ENCODE measurements at regions not wholly inside any gene's neighbourhood (a gene's known extent, or its start where the extent isn't known, plus 50 kb on each side); places are given as distances from the start of the nearest gene placed in this dataset.
A peak's percentile ranks its signal among the peaks of the same experiment; 100 is the strongest.
"Not testable (repeated sequence)": the region's sequence is repeated elsewhere in the genome, so short reads cannot be mapped to it uniquely, and the experiment has no call there.

GRCh38 chr7:84900215-84900614 lies 286.6 kb downstream of the SEMA3D start:
- no peak overlapping the region for H3K27ac ChIP-seq (replicated peaks; ENCODE audit: low read length)
- no CpG with 5 or more reads among the region's 3 CpGs for WGBS, 2 donors (ENCODE audit: extremely low coverage in 2 of 2, insufficient read length in 2 of 2, insufficient replicate concordance in 1 of 2)

GRCh38 chr7:84895563-84895962 lies 291.3 kb downstream of the SEMA3D start:
- no peak overlapping the region for H4K8ac ChIP-seq (ENCODE audit: low read depth, low read length)
- H3K18ac ChIP-seq (ENCODE audit: low read length), result no peak overlapping the region
- no peaks in the 10 kb centered on the region for H3K36me3 ChIP-seq (replicated peaks in 1 of 2; ENCODE audit: control insufficient read depth in 2 of 2, insufficient read depth in 2 of 2, low read length in 2 of 2)
- H4K91ac ChIP-seq (ENCODE audit: low read depth, low read length, poor library complexity), result no peak overlapping the region
- H3K23ac ChIP-seq (ENCODE audit: low read depth, low read length, poor library complexity), result no peak overlapping the region
- H3K9ac ChIP-seq (ENCODE audit: low read depth, low read length, poor library complexity), result no peak overlapping the region
- H2BK15ac ChIP-seq (ENCODE audit: low read length), result no peak overlapping the region
- no peak overlapping the region for H3K4me2 ChIP-seq (ENCODE audit: insufficient read depth, low read length, poor library complexity, severe bottlenecking)
- no peak overlapping the region for H3K4ac ChIP-seq (ENCODE audit: low read length)
- H3K27me3 ChIP-seq (ENCODE audit: control insufficient read depth in 3 of 3, insufficient read depth in 3 of 3, low read depth in 1 of 3, low read length in 3 of 3), result no peaks in the 10 kb centered on the region
- no peaks in the 10 kb centered on the region for H3K79me1 ChIP-seq (ENCODE audit: low read depth, low read length)
- H3K9me3 ChIP-seq (replicated peaks in 1 of 2; ENCODE audit: control insufficient read depth in 2 of 2, insufficient read depth in 1 of 2, low read depth in 1 of 2, low read length in 2 of 2), result no peaks in the 10 kb centered on the region
- H2BK5ac ChIP-seq (ENCODE audit: low read length), result no peak overlapping the region
- WGBS, 2 donors (ENCODE audit: extremely low coverage in 2 of 2, insufficient read length in 2 of 2, insufficient replicate concordance in 1 of 2), result no CpG with 5 or more reads among the region's 3 CpGs
- no peak overlapping the region for H3K27ac ChIP-seq (replicated peaks; ENCODE audit: low read length)
- H2BK120ac ChIP-seq (ENCODE audit: low read depth, low read length), result no peak overlapping the region
- DNase-seq (ENCODE audit: low spot score), result no peak
- no peak overlapping the region for H2BK12ac ChIP-seq (ENCODE audit: low read length)
- no peaks in the 10 kb centered on the region for H3K4me1 ChIP-seq (ENCODE audit: control insufficient read depth in 2 of 2, insufficient read depth in 1 of 2, low read depth in 1 of 2, low read length in 2 of 2)
- no peak overlapping the region for H2AFZ ChIP-seq (ENCODE audit: low read length)
- H3K4me3 ChIP-seq (ENCODE audit: low read length in 2 of 2), result no peak overlapping the region
- no peak overlapping the region for H2AK5ac ChIP-seq (ENCODE audit: low read depth, low read length)
- H3K14ac ChIP-seq (ENCODE audit: low read length), result no peak overlapping the region

More at GRCh38 chr7:84900215-84900614, 286.6 kb downstream of the SEMA3D start:
- H3K79me1 ChIP-seq (ENCODE audit: low read depth, low read length), result no peaks in the 10 kb centered on the region
- no peak overlapping the region for H3K18ac ChIP-seq (ENCODE audit: low read length)
- H2BK12ac ChIP-seq (ENCODE audit: low read length), result no peak overlapping the region
- H2AK5ac ChIP-seq (ENCODE audit: low read depth, low read length), result no peak overlapping the region
- H3K23ac ChIP-seq (ENCODE audit: low read depth, low read length, poor library complexity), result no peak overlapping the region
- H3K36me3 ChIP-seq (replicated peaks in 1 of 2; ENCODE audit: control insufficient read depth in 2 of 2, insufficient read depth in 2 of 2, low read length in 2 of 2), result no peaks in the 10 kb centered on the region
- no peak overlapping the region for H3K4me3 ChIP-seq (ENCODE audit: low read length in 2 of 2)
- H4K91ac ChIP-seq (ENCODE audit: low read depth, low read length, poor library complexity), result no peak overlapping the region
- H3K4me2 ChIP-seq (ENCODE audit: insufficient read depth, low read length, poor library complexity, severe bottlenecking), result no peak overlapping the region
- H3K4me1 ChIP-seq (ENCODE audit: control insufficient read depth in 2 of 2, insufficient read depth in 1 of 2, low read depth in 1 of 2, low read length in 2 of 2), result no peaks in the 10 kb centered on the region
- no peak overlapping the region for H2BK5ac ChIP-seq (ENCODE audit: low read length)
- no peaks in the 10 kb centered on the region for H3K9me3 ChIP-seq (replicated peaks in 1 of 2; ENCODE audit: control insufficient read depth in 2 of 2, insufficient read depth in 1 of 2, low read depth in 1 of 2, low read length in 2 of 2)
- no peak overlapping the region for H3K4ac ChIP-seq (ENCODE audit: low read length)
- no peak overlapping the region for H2BK15ac ChIP-seq (ENCODE audit: low read length)
- no peak overlapping the region for H3K9ac ChIP-seq (ENCODE audit: low read depth, low read length, poor library complexity)
- DNase-seq (ENCODE audit: low spot score), result no peak
- no peak overlapping the region for H3K14ac ChIP-seq (ENCODE audit: low read length)
- H2BK120ac ChIP-seq (ENCODE audit: low read depth, low read length), result no peak overlapping the region
- H2AFZ ChIP-seq (ENCODE audit: low read length), result peak overlapping the region; percentile 22
- no peak overlapping the region for H4K8ac ChIP-seq (ENCODE audit: low read depth, low read length)
- no peaks in the 10 kb centered on the region for H3K27me3 ChIP-seq (ENCODE audit: control insufficient read depth in 3 of 3, insufficient read depth in 3 of 3, low read depth in 1 of 3, low read length in 3 of 3)

DNA sequence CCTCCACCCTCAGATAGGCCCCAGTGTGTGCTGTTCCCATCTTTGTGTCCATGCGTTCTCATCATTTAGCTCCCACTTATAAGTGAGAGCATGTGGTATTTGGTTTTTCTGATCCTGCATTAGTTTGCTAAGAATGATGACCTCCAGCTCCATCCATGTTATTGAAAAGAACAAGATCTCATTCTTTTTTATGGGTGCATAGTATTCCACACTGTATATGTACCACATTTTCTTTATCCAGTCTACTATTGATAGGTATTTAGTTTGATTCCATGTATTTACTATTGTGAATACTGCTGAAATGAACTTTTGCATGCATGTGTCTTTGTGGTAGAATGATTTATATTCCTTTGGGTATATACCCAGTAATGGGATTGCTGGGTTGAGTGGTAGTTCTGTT lies 303.3 kb downstream of the SEMA3D start:
- not testable (repeated sequence) for H2AK5ac ChIP-seq (ENCODE audit: low read depth, low read length); H2BK12ac ChIP-seq (ENCODE audit: low read length); H3K27ac ChIP-seq (replicated peaks; ENCODE audit: low read length); H3K4me3 ChIP-seq (ENCODE audit: low read length in 2 of 2); H3K36me3 ChIP-seq (replicated peaks in 1 of 2; ENCODE audit: control insufficient read depth in 2 of 2, insufficient read depth in 2 of 2, low read length in 2 of 2); H3K79me1 ChIP-seq (ENCODE audit: low read depth, low read length); H2BK15ac ChIP-seq (ENCODE audit: low read length); DNase-seq (ENCODE audit: low spot score); H2BK5ac ChIP-seq (ENCODE audit: low read length); H4K91ac ChIP-seq (ENCODE audit: low read depth, low read length, poor library complexity); H3K14ac ChIP-seq (ENCODE audit: low read length); H2BK120ac ChIP-seq (ENCODE audit: low read depth, low read length); H3K4me2 ChIP-seq (ENCODE audit: insufficient read depth, low read length, poor library complexity, severe bottlenecking); H4K8ac ChIP-seq (ENCODE audit: low read depth, low read length); H3K27me3 ChIP-seq (ENCODE audit: control insufficient read depth in 3 of 3, insufficient read depth in 3 of 3, low read depth in 1 of 3, low read length in 3 of 3); H2AFZ ChIP-seq (ENCODE audit: low read length); H3K9me3 ChIP-seq (replicated peaks in 1 of 2; ENCODE audit: control insufficient read depth in 2 of 2, insufficient read depth in 1 of 2, low read depth in 1 of 2, low read length in 2 of 2); H3K4ac ChIP-seq (ENCODE audit: low read length); H3K23ac ChIP-seq (ENCODE audit: low read depth, low read length, poor library complexity); H3K4me1 ChIP-seq (ENCODE audit: control insufficient read depth in 2 of 2, insufficient read depth in 1 of 2, low read depth in 1 of 2, low read length in 2 of 2); H3K18ac ChIP-seq (ENCODE audit: low read length); H3K9ac ChIP-seq (ENCODE audit: low read depth, low read length, poor library complexity)
- WGBS, 2 donors (ENCODE audit: extremely low coverage in 2 of 2, insufficient read length in 2 of 2, insufficient replicate concordance in 1 of 2), result no CpG with 5 or more reads among the region's 1 CpG

DNA sequence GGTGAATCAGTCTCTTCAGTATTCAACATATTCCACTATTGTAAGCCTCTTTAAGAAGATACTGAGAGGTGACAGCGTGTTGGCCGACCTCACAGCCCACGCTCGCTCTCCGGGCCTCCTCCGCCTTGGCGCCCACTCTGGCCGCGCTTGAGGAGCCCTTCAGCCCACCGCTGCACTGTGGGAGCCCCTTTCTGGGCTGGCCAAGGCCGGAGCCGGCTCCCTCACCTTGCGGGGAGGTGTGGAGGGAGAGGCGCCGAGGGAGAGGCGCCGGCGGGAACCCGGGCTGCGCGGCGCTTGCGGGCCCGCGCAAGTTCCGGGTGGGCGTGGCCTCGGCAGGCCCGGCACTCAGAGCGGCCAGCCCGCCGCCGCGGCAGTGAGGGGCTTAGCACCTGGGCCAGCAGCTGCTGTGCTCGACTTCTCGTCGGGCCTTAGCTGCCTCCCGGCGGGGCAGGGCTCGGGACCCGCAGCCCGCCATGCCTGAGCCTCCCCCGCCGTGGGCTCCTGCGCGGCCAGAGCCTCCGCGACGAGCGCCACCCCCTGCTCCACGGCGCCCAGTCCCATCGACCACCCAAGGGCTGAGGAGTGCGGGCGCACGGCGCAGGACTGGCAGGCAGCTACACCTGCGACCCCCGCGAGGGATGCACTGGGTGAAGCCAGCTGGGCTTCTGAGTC lies 306.4 kb downstream of the SEMA3D start:
- H3K14ac ChIP-seq (ENCODE audit: low read length); H3K27me3 ChIP-seq (ENCODE audit: control insufficient read depth in 3 of 3, insufficient read depth in 3 of 3, low read depth in 1 of 3, low read length in 3 of 3); H3K23ac ChIP-seq (ENCODE audit: low read depth, low read length, poor library complexity); H2BK12ac ChIP-seq (ENCODE audit: low read length); H3K27ac ChIP-seq (replicated peaks; ENCODE audit: low read length); H2AFZ ChIP-seq (ENCODE audit: low read length); H4K8ac ChIP-seq (ENCODE audit: low read depth, low read length); H2BK120ac ChIP-seq (ENCODE audit: low read depth, low read length); H3K18ac ChIP-seq (ENCODE audit: low read length); H3K4ac ChIP-seq (ENCODE audit: low read length); H3K4me2 ChIP-seq (ENCODE audit: insufficient read depth, low read length, poor library complexity, severe bottlenecking); H3K4me3 ChIP-seq (ENCODE audit: low read length in 2 of 2); H3K36me3 ChIP-seq (replicated peaks in 1 of 2; ENCODE audit: control insufficient read depth in 2 of 2, insufficient read depth in 2 of 2, low read length in 2 of 2); DNase-seq (ENCODE audit: low spot score); H2BK15ac ChIP-seq (ENCODE audit: low read length); H3K9me3 ChIP-seq (replicated peaks in 1 of 2; ENCODE audit: control insufficient read depth in 2 of 2, insufficient read depth in 1 of 2, low read depth in 1 of 2, low read length in 2 of 2); H3K9ac ChIP-seq (ENCODE audit: low read depth, low read length, poor library complexity); H3K4me1 ChIP-seq (ENCODE audit: control insufficient read depth in 2 of 2, insufficient read depth in 1 of 2, low read depth in 1 of 2, low read length in 2 of 2); H2AK5ac ChIP-seq (ENCODE audit: low read depth, low read length); H2BK5ac ChIP-seq (ENCODE audit: low read length); H4K91ac ChIP-seq (ENCODE audit: low read depth, low read length, poor library complexity); H3K79me1 ChIP-seq (ENCODE audit: low read depth, low read length): not testable (repeated sequence)
- no CpG with 5 or more reads among the region's 60 CpGs for WGBS, 2 donors (ENCODE audit: extremely low coverage in 2 of 2, insufficient read length in 2 of 2, insufficient replicate concordance in 1 of 2)

Measured in neuronal stem cell (in vitro differentiated cells).